Endothelial cell of umbilical vein (primary cell): ENCODE measurements at regions not wholly inside any gene's neighbourhood (a gene's known extent, or its start where the extent isn't known, plus 50 kb on each side); places are given as distances from the start of the nearest gene placed in this dataset.

ENCODE experiments used
- BruUV-seq: library from RNA; stranded (reverse); fragments of 400-500 nt; replicated peaks from 2 replicates; lab custom pipeline; 2021; lab: Mats Ljungman, UMichigan
- CTCF ChIA-PET: fragments of 300-600, 350-600 bp; sonication (Branson Sonifier 250); formaldehyde crosslinking; loops from one replicate; lab custom pipeline; 2021; ENCODE audit warnings: antibody characterized with exemption, inconsistent platforms; lab: Charles Lee
- POLR2A ChIA-PET: fragments of 300-600, 350-600 bp; sonication (Branson Sonifier 250); formaldehyde crosslinking; loops from one replicate; lab custom pipeline; 2021; ENCODE audit warnings: antibody characterized with exemption, inconsistent platforms; lab: Charles Lee
- DNase-seq: peaks from one replicate; pipeline ENCODE4 v3.0.0-alpha.2; 2011; ENCODE audit warnings: low read depth, low spot score
- FAIRE-seq: peaks from 2 replicates; lab custom pipeline; 2011; peaks lifted over from hg19 to GRCh38; lab: Jason Lieb, UNC
- H2AFZ ChIP-seq: 2 replicates; pipeline ENCODE4 v1.6.0; 2012; ENCODE audit warnings: low read depth, low read length, control low read depth, inconsistent platforms
- H3K27ac ChIP-seq: 2 replicates; pipeline ENCODE4 v1.5.1; 2011; ENCODE audit warnings: low read depth, mild to moderate bottlenecking, control low read depth, low read length, moderate library complexity; ENCODE audit not compliant: insufficient read depth
- H3K27me3 ChIP-seq, 2 experiments: 2 replicates each; pipeline versions ENCODE4 v1.6.0 to v1.6.1; 2011; ENCODE audit warnings: low read length in 2 of 2, mixed read lengths in 1 of 2; ENCODE audit not compliant: control insufficient read depth in 2 of 2, insufficient read depth in 2 of 2
- H3K36me3 ChIP-seq, 2 experiments: 2 replicates in 1 of 2; 3 replicates in 1 of 2; pipeline ENCODE4 v1.5.1; 2011; ENCODE audit warnings: low read length in 2 of 2, mild to moderate bottlenecking in 1 of 2, moderate library complexity in 1 of 2; ENCODE audit not compliant: control insufficient read depth in 2 of 2, insufficient read depth in 2 of 2; ENCODE audit errors: extremely low read depth in 1 of 2
- H3K4me1 ChIP-seq: 3 replicates; pipeline ENCODE4 v1.5.1; 2011; ENCODE audit warnings: mild to moderate bottlenecking, low read length; ENCODE audit not compliant: control insufficient read depth, insufficient read depth; ENCODE audit errors: extremely low read depth
- H3K4me2 ChIP-seq: 2 replicates; pipeline ENCODE4 v1.6.1; 2011; ENCODE audit warnings: low read length, control low read depth, mixed read lengths; ENCODE audit not compliant: insufficient read depth
- H3K4me3 ChIP-seq, 3 experiments: fragments of 200-600 bp in 1 of 3; sonication (generic), shearing (Covaris generic) in 1 of 3; replicated peaks in 1 of 3; 2 replicates each; pipeline ENCODE4 v1.5.1; 2011 to 2016; ENCODE audit warnings: control low read depth in 3 of 3, low read length in 3 of 3, mild to moderate bottlenecking in 2 of 3, inconsistent platforms in 1 of 3, low read depth in 1 of 3, moderate library complexity in 1 of 3; ENCODE audit not compliant: insufficient read depth in 1 of 3
- H3K79me2 ChIP-seq: 2 replicates; pipeline ENCODE4 v1.6.0; 2012; ENCODE audit warnings: low read length, inconsistent platforms; ENCODE audit not compliant: control insufficient read depth, insufficient read depth
- H3K9ac ChIP-seq: replicated peaks from 2 replicates; pipeline ENCODE3; 2011; ENCODE audit warnings: low read length, control low read depth; ENCODE audit not compliant: insufficient read depth; ENCODE audit errors: extremely low read depth
- H3K9me1 ChIP-seq: replicated peaks from 3 replicates; pipeline ENCODE4 v1.6.0; 2011; ENCODE audit warnings: mild to moderate bottlenecking, low read length; ENCODE audit not compliant: control insufficient read depth, insufficient read depth; ENCODE audit errors: extremely low read depth
- H3K9me3 ChIP-seq: replicated peaks from 2 replicates; pipeline ENCODE4 v1.5.1; 2012; ENCODE audit warnings: low read length, inconsistent platforms; ENCODE audit not compliant: control insufficient read depth, insufficient read depth
- H4K20me1 ChIP-seq: replicated peaks from 2 replicates; pipeline ENCODE3; 2011; ENCODE audit warnings: mild to moderate bottlenecking, low read length; ENCODE audit not compliant: control insufficient read depth, insufficient read depth; ENCODE audit errors: extremely low read depth
- CTCF ChIP-seq, 2 donors: IDR thresholded peaks; 1 replicate in 1 of 2; 2 replicates in 1 of 2; pipeline ENCODE4 v1.5.1; 2011; ENCODE audit warnings: low read length in 2 of 2, mild to moderate bottlenecking in 2 of 2, moderate library complexity in 2 of 2, control low read depth in 1 of 2, inconsistent platforms in 1 of 2, low read depth in 1 of 2; ENCODE audit not compliant: insufficient read depth in 1 of 2; ENCODE audit errors: extremely low read depth in 1 of 2
- EZH2 ChIP-seq: IDR thresholded peaks from 2 replicates; pipeline ENCODE4 v1.6.1; 2012; ENCODE audit warnings: borderline replicate concordance, low read depth, mild to moderate bottlenecking, moderate library complexity, low read length, inconsistent platforms; ENCODE audit not compliant: severe bottlenecking
- FOS ChIP-seq: IDR thresholded peaks from 2 replicates; pipeline ENCODE4 v1.6.1; 2011; ENCODE audit warnings: mild to moderate bottlenecking, low read length, moderate library complexity, borderline replicate concordance; ENCODE audit not compliant: insufficient read depth
- JUN ChIP-seq: IDR thresholded peaks from 2 replicates; pipeline ENCODE4 v1.6.1; 2011; ENCODE audit warnings: borderline replicate concordance, low read depth; ENCODE audit not compliant: insufficient read length, insufficient read depth
- MAX ChIP-seq: IDR thresholded peaks from 2 replicates; pipeline ENCODE4 v1.6.1; 2011; ENCODE audit not compliant: insufficient read depth, insufficient read length
- MYC ChIP-seq: IDR thresholded peaks from one replicate; pipeline ENCODE4 v1.6.1; 2011; ENCODE audit warnings: mild to moderate bottlenecking, low read depth, low read length
- POLR2A ChIP-seq: IDR thresholded peaks from 2 replicates; pipeline ENCODE4 v1.6.1; 2012; ENCODE audit warnings: low read depth, mild to moderate bottlenecking, control low read depth, low read length
- POLR2AphosphoS5 ChIP-seq: IDR thresholded peaks from 2 replicates; pipeline ENCODE4 v1.6.1; 2012; ENCODE audit warnings: low read depth, mild to moderate bottlenecking, control low read depth, low read length, moderate library complexity; ENCODE audit not compliant: insufficient read depth
- dilution Hi-C: fragments of 300-500 bp; cut with MboI; formaldehyde crosslinking; loops from one replicate; pipeline ENCODE4 v1.15.0; 2019; ENCODE audit warnings: low sequenced_read_pairs; ENCODE audit not compliant: extremely low pct_ligation_motif_present
- intact Hi-C: fragments of 100-400 bp; cut with micrococcal nuclease; formaldehyde crosslinking; loops from one replicate; pipeline ENCODE4 v1.10.0; 2022

- dilution Hi-C loops, result no loop called here
- no peak overlapping the region for H3K4me2 ChIP-seq
- no peaks in the 10 kb centered on the region for H3K27me3 ChIP-seq
- POLR2A ChIA-PET, result no interaction called here
- H3K79me2 ChIP-seq, result no peaks in the 10 kb centered on the region
- H2AFZ ChIP-seq, result no peak overlapping the region
- H3K9ac ChIP-seq, result no peak overlapping the region
- H3K27ac ChIP-seq, result no peak overlapping the region
- FAIRE-seq (no peak), DNase-seq (no peak)
- H3K36me3 ChIP-seq, result no peaks in the 10 kb centered on the region
- CTCF ChIA-PET, result interaction anchor here (1.0 to 1.3 kb wide), 2 partner anchors 9 to 33 kb away, joined by 3 to 4 read pairs; no protein-coding TSS in a partner anchor
- no TSS peak for BruUV-seq
- H3K9me3 ChIP-seq, result no peaks in the 10 kb centered on the region
- H3K9me1 ChIP-seq, result no peaks in the 10 kb centered on the region
- TF ChIP-seq EZH2 (no peak), POLR2AphosphoS5 (no peak), MYC (no peak), MAX (no peak), POLR2A (no peak), CTCF (IDR thresholded peaks at IDR 0.05; ENCODE audit: extremely low read depth in 1 of 2, insufficient read depth in 1 of 2, low read depth in 1 of 2, low read length in 2 of 2) (no peak), FOS (no peak), JUN (no peak)
- peaks cover 2% of the 10 kb centered on the region for H3K4me1 ChIP-seq
- H3K4me3 ChIP-seq, result no peak overlapping the region
- H4K20me1 ChIP-seq, result no peaks in the 10 kb centered on the region
- intact Hi-C loops, result no loop called here
Observed at GRCh38 chr16:27671410-27671809, 121.5 kb downstream of the KATNIP start.
